GM12875 (cell line): ENCODE measurements at regions not wholly inside any gene's neighbourhood (a gene's known extent, or its start where the extent isn't known, plus 50 kb on each side); places are given as distances from the start of the nearest gene placed in this dataset.

ENCODE experiments used
- H3K4me3 ChIP-seq: one replicate; pipeline ENCODE4 v1.5.1; 2011; ENCODE audit warnings: low read depth, low read length, control low read depth
- TF ChIP-seq, protein P1 (sequence below): IDR thresholded peaks from 2 replicates; pipeline ENCODE4 v1.5.1; 2011; ENCODE audit warnings: low read depth, mild to moderate bottlenecking, control low read depth, inconsistent platforms, low read length, moderate library complexity, borderline replicate concordance; ENCODE audit not compliant: insufficient read depth

GRCh38 chr4:24422644-24423043, 161.7 kb downstream of the DHX15 start:
- no peak overlapping the region for H3K4me3 ChIP-seq
- TF ChIP-seq, protein P1, sequence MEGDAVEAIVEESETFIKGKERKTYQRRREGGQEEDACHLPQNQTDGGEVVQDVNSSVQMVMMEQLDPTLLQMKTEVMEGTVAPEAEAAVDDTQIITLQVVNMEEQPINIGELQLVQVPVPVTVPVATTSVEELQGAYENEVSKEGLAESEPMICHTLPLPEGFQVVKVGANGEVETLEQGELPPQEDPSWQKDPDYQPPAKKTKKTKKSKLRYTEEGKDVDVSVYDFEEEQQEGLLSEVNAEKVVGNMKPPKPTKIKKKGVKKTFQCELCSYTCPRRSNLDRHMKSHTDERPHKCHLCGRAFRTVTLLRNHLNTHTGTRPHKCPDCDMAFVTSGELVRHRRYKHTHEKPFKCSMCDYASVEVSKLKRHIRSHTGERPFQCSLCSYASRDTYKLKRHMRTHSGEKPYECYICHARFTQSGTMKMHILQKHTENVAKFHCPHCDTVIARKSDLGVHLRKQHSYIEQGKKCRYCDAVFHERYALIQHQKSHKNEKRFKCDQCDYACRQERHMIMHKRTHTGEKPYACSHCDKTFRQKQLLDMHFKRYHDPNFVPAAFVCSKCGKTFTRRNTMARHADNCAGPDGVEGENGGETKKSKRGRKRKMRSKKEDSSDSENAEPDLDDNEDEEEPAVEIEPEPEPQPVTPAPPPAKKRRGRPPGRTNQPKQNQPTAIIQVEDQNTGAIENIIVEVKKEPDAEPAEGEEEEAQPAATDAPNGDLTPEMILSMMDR: no peak

GRCh38 chr4:24419181-24420034, 164.9 kb downstream of the DHX15 start:
- H3K4me3 ChIP-seq: no peak overlapping the region
- TF ChIP-seq, protein P1: peak; percentile 85

DNA sequence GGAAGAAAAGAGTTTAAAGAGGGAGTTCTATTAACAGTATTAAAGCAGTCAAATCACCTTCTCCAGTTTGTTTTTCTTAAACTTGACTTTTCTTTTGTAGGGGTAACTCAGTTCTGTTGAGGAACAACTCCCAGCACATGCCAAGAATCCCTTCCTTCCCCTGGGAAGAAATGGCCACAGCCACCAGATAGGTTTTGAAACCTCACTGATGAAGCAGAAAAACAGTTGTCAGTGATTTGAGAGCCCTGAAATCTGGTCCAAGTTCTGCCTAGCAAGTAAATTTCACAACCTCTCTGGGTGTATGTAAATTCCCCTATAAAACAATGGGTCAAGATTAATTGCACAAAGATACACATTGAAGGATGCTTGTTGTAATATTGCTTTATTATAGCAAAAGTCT, 167.1 kb downstream of the DHX15 start:
- H3K4me3 ChIP-seq: no peak overlapping the region
- TF ChIP-seq, protein P1: no peak

DNA sequence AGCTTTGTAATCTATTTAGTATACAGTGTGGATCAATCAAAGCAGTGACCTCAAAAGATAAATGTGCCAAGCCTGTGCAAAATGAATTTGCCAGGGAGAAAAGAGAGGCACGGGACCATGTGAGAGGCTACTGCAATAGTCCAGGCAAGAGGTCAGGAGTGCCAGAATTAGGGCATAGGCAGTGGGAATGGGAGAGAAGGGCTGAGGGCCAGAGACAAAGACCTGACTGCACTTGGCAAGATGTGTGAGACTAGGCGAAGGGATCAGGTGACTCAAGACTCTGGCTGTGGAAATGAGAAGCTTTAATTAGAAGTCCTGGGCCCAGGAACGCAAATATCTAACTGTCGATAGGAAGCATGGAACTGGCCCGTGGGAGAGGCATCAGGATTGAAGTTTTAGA, 168.1 kb downstream of the DHX15 start:
- TF ChIP-seq, protein P1: no peak
- H3K4me3 ChIP-seq: no peak overlapping the region

- TF ChIP-seq, protein P1: no peak
- H3K4me3 ChIP-seq: no peak overlapping the region
Observed at GRCh38 chr4:24413311-24413784, 171.0 kb downstream of the DHX15 start.

GRCh38 chr4:24411806-24412205, 172.5 kb downstream of the DHX15 start:
- H3K4me3 ChIP-seq: no peak overlapping the region
- TF ChIP-seq, protein P1: no peak

GRCh38 chr4:24411299-24411698, 173.1 kb downstream of the DHX15 start:
- TF ChIP-seq, protein P1: no peak
- no peak overlapping the region for H3K4me3 ChIP-seq
